A549 (cell line): ENCODE measurements at regions not wholly inside any gene's neighbourhood (a gene's known extent, or its start where the extent isn't known, plus 50 kb on each side); places are given as distances from the start of the nearest gene placed in this dataset.

ENCODE experiments used
- ATAC-seq, 2 experiments: fragments of 200-7000 bp in 1 of 2; fragments of >200 bp in 1 of 2; cut with Nextera tagmentation in 1 of 2; cut with Tn5 transposase in 1 of 2; 3 replicates each; pipeline versions ENCODE4 v1.8.0 to v1.9.1; 2018 to 2020; ENCODE audit warnings: mild to moderate bottlenecking in 1 of 2, moderate library complexity in 1 of 2
- CTCF ChIA-PET: fragments of 300-600 bp; sonication (Branson Sonifier 250); formaldehyde crosslinking; extraction: SDS; loops from one replicate; lab custom pipeline; 2021; ENCODE audit warnings: antibody characterized with exemption, inconsistent platforms; lab: Yijun Ruan, JAX
- POLR2A ChIA-PET: fragments of 350-600 bp; formaldehyde crosslinking; extraction: SDS; loops from one replicate; lab custom pipeline; 2021; ENCODE audit warnings: antibody characterized with exemption, inconsistent platforms; lab: Yijun Ruan, JAX
- DNase-seq, 2 experiments: peaks; one replicate each; pipeline versions ENCODE4 v3.0.0 to v3.0.0-alpha.2; 2011 to 2016; ENCODE audit warnings: low read depth in 1 of 2, low spot score in 1 of 2
- FAIRE-seq: peaks from 2 replicates; lab custom pipeline; 2011; peaks lifted over from hg19 to GRCh38; lab: Jason Lieb, UNC
- H3K27ac ChIP-seq, 2 experiments: fragments of >200 bp; sonication (Bioruptor Twin); formaldehyde crosslinking; 3 replicates each; pipeline ENCODE4 v1.5.1; 2016 to 2017
- H3K4me1 ChIP-seq: fragments of >200 bp; sonication (Bioruptor Twin); formaldehyde crosslinking; 3 replicates; pipeline ENCODE4 v1.6.1; 2016
- H3K4me2 ChIP-seq: fragments of >200 bp; sonication (Bioruptor Twin); formaldehyde crosslinking; 3 replicates; pipeline ENCODE4 v1.6.1; 2016
- H3K4me3 ChIP-seq: fragments of >200 bp; sonication (Bioruptor Twin); formaldehyde crosslinking; 3 replicates; pipeline ENCODE4 v1.5.1; 2016
- H3K9me3 ChIP-seq: fragments of >200 bp; sonication (Bioruptor Twin); formaldehyde crosslinking; 3 replicates; pipeline ENCODE4 v1.6.1; 2016
- CBX2 ChIP-seq: fragments of 200-600 bp; sonication (generic); IDR thresholded peaks from 2 replicates; pipeline ENCODE4 v1.6.1; 2016; ENCODE audit warnings: low read depth, mild to moderate bottlenecking, borderline replicate concordance
- EHF ChIP-seq: fragments of 250-450 bp; sonication (Bioruptor Pico); IDR thresholded peaks from 2 replicates; pipeline ENCODE4 v1.5.0; 2020; ENCODE audit warnings: mild to moderate bottlenecking
- ESRRA ChIP-seq: fragments of 150-350 bp; IDR thresholded peaks from 2 replicates; pipeline ENCODE4 v1.6.1; 2014; ENCODE audit warnings: mild to moderate bottlenecking, low read length, borderline replicate concordance
- FOSB ChIP-seq: fragments of 250-450 bp; sonication (Bioruptor Pico); IDR thresholded peaks from 2 replicates; pipeline ENCODE4 v1.5.0; 2020; ENCODE audit warnings: mild to moderate bottlenecking, moderate library complexity
- HOXA7 ChIP-seq: fragments of 250-450 bp; sonication (Bioruptor Pico); IDR thresholded peaks from 2 replicates; pipeline ENCODE4 v1.5.0; 2020; ENCODE audit warnings: mild to moderate bottlenecking, moderate library complexity
- JUN ChIP-seq, 2 experiments: fragments of >200 bp; sonication (Bioruptor Twin); formaldehyde crosslinking; IDR thresholded peaks; 2 replicates in 1 of 2; 3 replicates in 1 of 2; pipeline ENCODE4 v1.6.1; 2016 to 2017
- KDM1A ChIP-seq: fragments of 200-600 bp; sonication (generic); IDR thresholded peaks from 2 replicates; pipeline ENCODE4 v1.6.1; 2016; ENCODE audit warnings: low read depth, mild to moderate bottlenecking
- NPAS2 ChIP-seq: fragments of 250-450 bp; sonication (Bioruptor Pico); IDR thresholded peaks from 2 replicates; pipeline ENCODE4 v1.8.0; 2022; ENCODE audit warnings: mild to moderate bottlenecking, moderate library complexity, borderline replicate concordance
- NR3C1 ChIP-seq: fragments of >200 bp; sonication (Bioruptor Twin); formaldehyde crosslinking; IDR thresholded peaks from 3 replicates; pipeline ENCODE4 v1.6.1; 2017
- PHF8 ChIP-seq: fragments of 200-600 bp; sonication (generic); IDR thresholded peaks from 2 replicates; pipeline ENCODE4 v1.6.1; 2016; ENCODE audit warnings: low read depth, mild to moderate bottlenecking, antibody characterized with exemption, moderate library complexity, borderline replicate concordance
- POLR2AphosphoS2 ChIP-seq: conservative IDR thresholded peaks from 2 replicates; pipeline ENCODE4 v1.6.1; 2012; ENCODE audit warnings: low read length, improper control_type of control experiment, inconsistent platforms
- RAD21 ChIP-seq, 2 experiments: fragments of >200 bp in 1 of 2; sonication (Bioruptor Twin) in 1 of 2; formaldehyde crosslinking in 1 of 2; IDR thresholded peaks in 1 of 2; conservative IDR thresholded peaks in 1 of 2; 2 replicates in 1 of 2; 3 replicates in 1 of 2; pipeline ENCODE4 v1.6.1; 2012 to 2018; ENCODE audit warnings: inconsistent platforms in 1 of 2
- RARB ChIP-seq: fragments of 250-450 bp; sonication (Bioruptor Pico); IDR thresholded peaks from 2 replicates; pipeline ENCODE4 v1.8.0; 2021; ENCODE audit warnings: mild to moderate bottlenecking, moderate library complexity
- SREBF2 ChIP-seq: fragments of 450-650 bp; IDR thresholded peaks from 2 replicates; pipeline ENCODE4 v1.6.1; 2014; ENCODE audit warnings: mild to moderate bottlenecking, moderate library complexity
- TFCP2L1 ChIP-seq: fragments of 250-450 bp; sonication (Bioruptor Pico); IDR thresholded peaks from 2 replicates; pipeline ENCODE4 v1.5.0; 2021; ENCODE audit warnings: mild to moderate bottlenecking
- ZFP36 ChIP-seq: fragments of 450-650 bp; IDR thresholded peaks from 2 replicates; pipeline ENCODE4 v1.6.1; 2014; ENCODE audit warnings: borderline replicate concordance; ENCODE audit not compliant: partially characterized antibody
- ZSCAN20 ChIP-seq: fragments of 250-450 bp; sonication (Bioruptor Pico); IDR thresholded peaks from 2 replicates; pipeline ENCODE4 v1.8.0; 2022; ENCODE audit warnings: mild to moderate bottlenecking, moderate library complexity
- WGBS: methylation state at CpG from one replicate; pipeline ENCODE4 v1.1.6; 2017; ENCODE audit errors: missing lambda C conversion rate; 5-methylcytosine and 5-hydroxymethylcytosine counted together
- TF ChIP-seq, protein P1 (sequence below): fragments of 450-650 bp; IDR thresholded peaks from 2 replicates; pipeline ENCODE4 v1.6.1; 2014; ENCODE audit warnings: antibody characterized with exemption
- TF ChIP-seq, protein P2 (sequence below): fragments of >200 bp; sonication (Bioruptor Twin); formaldehyde crosslinking; IDR thresholded peaks from 2 replicates; pipeline ENCODE4 v1.6.1; 2016
- TF ChIP-seq, protein P3 (sequence below): IDR thresholded peaks from 2 replicates; pipeline ENCODE4 v1.6.1; 2012
- TF ChIP-seq, protein P4 (sequence below): fragments of 150-350 bp; IDR thresholded peaks from 2 replicates; pipeline ENCODE4 v1.6.1; 2014; ENCODE audit warnings: low read depth, mild to moderate bottlenecking, low read length
- TF ChIP-seq, protein P5 (sequence below): IDR thresholded peaks from 2 replicates; pipeline ENCODE4 v1.6.1; 2012; ENCODE audit warnings: low read depth, borderline replicate concordance
- TF ChIP-seq, protein P6 (sequence below): fragments of >200 bp; sonication (Bioruptor Twin); formaldehyde crosslinking; IDR thresholded peaks from 3 replicates; pipeline ENCODE4 v1.6.1; 2016

DNA sequence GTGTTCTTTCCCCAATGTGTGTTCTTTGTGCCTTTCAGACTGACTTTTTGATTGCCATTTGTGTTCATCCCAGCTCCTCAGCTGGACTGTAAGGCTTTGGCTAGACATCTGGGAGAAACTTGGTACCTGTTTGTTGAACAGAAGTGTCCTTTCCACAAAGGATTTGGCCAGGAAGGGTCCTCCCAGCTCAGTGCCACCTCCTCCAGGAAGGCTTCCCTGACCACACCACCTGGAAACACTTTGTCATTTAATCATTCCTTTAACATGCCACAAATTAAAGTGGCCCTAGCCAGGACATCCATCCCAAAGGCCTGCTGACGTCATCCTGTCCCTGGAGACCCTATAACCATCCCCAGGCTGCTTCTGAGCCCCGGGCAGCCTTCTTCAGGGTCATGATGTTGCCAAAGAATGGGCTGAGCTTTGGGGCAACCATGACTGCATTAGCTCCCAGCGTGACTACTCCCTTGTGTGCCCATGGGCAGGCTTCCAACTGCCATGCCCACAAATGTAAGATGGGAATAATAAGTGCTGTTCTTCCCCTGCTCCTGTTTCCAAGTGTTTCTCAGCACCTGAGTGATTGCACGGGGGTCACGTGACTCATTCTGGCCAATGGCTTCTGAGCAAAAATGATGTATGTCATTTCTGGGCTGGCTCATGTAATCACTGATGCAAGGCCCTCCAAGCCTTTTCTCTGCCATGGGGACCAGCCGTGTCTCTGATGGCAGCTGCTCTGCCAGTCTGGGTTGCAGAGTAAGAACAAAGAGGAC lies 112.5 kb upstream of the SMAD3 start:
- ChIA-PET CTCF (interaction anchor here (1.0 to 9.2 kb wide), 5 partner anchors 13 to 352 kb away, joined by 3 to 115 read pairs (median 4); no protein-coding TSS in a partner anchor), POLR2A (no interaction called here)
- Histone ChIP-seq H3K4me3 (no peak overlapping the region), H3K27ac (peak overlapping the region in 1 of 2 experiments; percentile 47; a peak in 3 of 6 replicates), H3K4me2 (no peak overlapping the region), H3K9me3 (no peaks in the 10 kb centered on the region), H3K4me1 (peaks cover 26% of the 10 kb centered on the region)
- DNase-seq (no peak), ATAC-seq (no peak), FAIRE-seq (no peak)
- 81% methylated on average over 6 of the region's 6 CpGs for WGBS
- TF ChIP-seq, protein P1, sequence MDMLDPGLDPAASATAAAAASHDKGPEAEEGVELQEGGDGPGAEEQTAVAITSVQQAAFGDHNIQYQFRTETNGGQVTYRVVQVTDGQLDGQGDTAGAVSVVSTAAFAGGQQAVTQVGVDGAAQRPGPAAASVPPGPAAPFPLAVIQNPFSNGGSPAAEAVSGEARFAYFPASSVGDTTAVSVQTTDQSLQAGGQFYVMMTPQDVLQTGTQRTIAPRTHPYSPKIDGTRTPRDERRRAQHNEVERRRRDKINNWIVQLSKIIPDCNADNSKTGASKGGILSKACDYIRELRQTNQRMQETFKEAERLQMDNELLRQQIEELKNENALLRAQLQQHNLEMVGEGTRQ, result peak; percentile 64
- TF ChIP-seq FOSB (CRISPR knock-in tag), result no peak
- peak; percentile 85 for TF ChIP-seq ZFP36

DNA sequence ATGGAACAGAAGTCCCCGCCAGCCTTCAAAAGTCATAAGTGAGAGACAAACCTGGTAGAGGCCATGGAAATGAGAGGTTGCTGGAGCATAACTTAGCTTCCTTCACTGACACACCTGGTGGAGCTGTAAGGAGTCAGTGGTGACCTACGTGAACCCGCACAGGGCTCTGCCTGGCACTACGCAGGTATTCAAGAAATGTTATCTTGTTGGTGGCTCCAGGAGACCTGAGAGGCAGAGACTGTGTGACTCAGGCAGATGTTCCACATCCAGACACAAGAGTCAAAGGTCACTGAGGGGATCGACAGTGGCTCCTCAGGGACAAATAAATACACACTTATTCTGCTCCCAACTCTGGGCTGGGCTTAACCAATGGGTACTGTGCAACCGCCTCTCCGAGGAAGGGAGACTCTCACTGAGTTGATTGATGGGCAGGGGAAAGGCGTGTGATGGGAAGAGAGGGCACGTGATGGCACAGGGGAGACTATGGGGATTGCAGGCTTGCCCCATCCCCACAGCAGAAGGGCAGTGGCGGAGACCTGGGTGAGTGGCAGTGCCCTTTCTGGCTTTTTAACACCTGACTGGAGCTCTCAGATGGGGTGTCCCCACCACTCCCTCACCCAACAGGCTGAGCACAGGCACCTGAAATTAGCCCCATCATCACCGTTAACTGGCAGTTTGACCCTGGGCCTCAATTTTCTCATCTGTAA lies 111.7 kb upstream of the SMAD3 start:
- ChIA-PET POLR2A (no interaction called here), CTCF (interaction anchor here (1.0 to 3.5 kb wide), 4 partner anchors 12 to 350 kb away, joined by 3 to 19 read pairs (median 4); no protein-coding TSS in a partner anchor)
- Histone ChIP-seq H3K4me2 (no peak overlapping the region), H3K9me3 (no peaks in the 10 kb centered on the region), H3K4me3 (no peak overlapping the region), H3K27ac (peak overlapping the region in 1 of 2 experiments; percentile 47; a peak in 3 of 6 replicates), H3K4me1 (peaks cover 19% of the 10 kb centered on the region)
- WGBS, result 88% methylated on average over 11 of the region's 11 CpGs
- TF ChIP-seq JUN (IDR thresholded peaks at IDR 0.05), result no peak
- TF ChIP-seq, protein P2, sequence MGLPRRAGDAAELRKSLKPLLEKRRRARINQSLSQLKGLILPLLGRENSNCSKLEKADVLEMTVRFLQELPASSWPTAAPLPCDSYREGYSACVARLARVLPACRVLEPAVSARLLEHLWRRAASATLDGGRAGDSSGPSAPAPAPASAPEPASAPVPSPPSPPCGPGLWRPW, result no peak
- no peak for TF ChIP-seq PHF8
- TF ChIP-seq RAD21 (conservative IDR thresholded peaks at IDR 0.05 in 1 of 2, IDR thresholded peaks at IDR 0.05 in 1 of 2), result no peak
- TF ChIP-seq, protein P3, sequence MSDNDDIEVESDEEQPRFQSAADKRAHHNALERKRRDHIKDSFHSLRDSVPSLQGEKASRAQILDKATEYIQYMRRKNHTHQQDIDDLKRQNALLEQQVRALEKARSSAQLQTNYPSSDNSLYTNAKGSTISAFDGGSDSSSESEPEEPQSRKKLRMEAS, result no peak
- no peak for TF ChIP-seq ESRRA
- no peak for TF ChIP-seq NPAS2 (CRISPR knock-in tag)
- TF ChIP-seq HOXA7 (CRISPR knock-in tag), result no peak
- no peak for TF ChIP-seq POLR2AphosphoS2
- no peak for TF ChIP-seq RARB (CRISPR knock-in tag)
- no peak for TF ChIP-seq ZSCAN20 (CRISPR knock-in tag)
- TF ChIP-seq, protein P4, sequence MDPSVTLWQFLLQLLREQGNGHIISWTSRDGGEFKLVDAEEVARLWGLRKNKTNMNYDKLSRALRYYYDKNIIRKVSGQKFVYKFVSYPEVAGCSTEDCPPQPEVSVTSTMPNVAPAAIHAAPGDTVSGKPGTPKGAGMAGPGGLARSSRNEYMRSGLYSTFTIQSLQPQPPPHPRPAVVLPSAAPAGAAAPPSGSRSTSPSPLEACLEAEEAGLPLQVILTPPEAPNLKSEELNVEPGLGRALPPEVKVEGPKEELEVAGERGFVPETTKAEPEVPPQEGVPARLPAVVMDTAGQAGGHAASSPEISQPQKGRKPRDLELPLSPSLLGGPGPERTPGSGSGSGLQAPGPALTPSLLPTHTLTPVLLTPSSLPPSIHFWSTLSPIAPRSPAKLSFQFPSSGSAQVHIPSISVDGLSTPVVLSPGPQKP, result no peak
- no peak for TF ChIP-seq KDM1A
- no peak for TF ChIP-seq TFCP2L1 (CRISPR knock-in tag)
- TF ChIP-seq SREBF2, result no peak
- TF ChIP-seq NR3C1, result no peak
- TF ChIP-seq, protein P5, sequence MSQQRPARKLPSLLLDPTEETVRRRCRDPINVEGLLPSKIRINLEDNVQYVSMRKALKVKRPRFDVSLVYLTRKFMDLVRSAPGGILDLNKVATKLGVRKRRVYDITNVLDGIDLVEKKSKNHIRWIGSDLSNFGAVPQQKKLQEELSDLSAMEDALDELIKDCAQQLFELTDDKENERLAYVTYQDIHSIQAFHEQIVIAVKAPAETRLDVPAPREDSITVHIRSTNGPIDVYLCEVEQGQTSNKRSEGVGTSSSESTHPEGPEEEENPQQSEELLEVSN, result no peak
- TF ChIP-seq, protein P6, sequence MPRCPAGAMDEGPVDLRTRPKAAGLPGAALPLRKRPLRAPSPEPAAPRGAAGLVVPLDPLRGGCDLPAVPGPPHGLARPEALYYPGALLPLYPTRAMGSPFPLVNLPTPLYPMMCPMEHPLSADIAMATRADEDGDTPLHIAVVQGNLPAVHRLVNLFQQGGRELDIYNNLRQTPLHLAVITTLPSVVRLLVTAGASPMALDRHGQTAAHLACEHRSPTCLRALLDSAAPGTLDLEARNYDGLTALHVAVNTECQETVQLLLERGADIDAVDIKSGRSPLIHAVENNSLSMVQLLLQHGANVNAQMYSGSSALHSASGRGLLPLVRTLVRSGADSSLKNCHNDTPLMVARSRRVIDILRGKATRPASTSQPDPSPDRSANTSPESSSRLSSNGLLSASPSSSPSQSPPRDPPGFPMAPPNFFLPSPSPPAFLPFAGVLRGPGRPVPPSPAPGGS, result no peak
- TF ChIP-seq EHF (CRISPR knock-in tag), result no peak
- TF ChIP-seq CBX2, result no peak
- DNase-seq (no peak), FAIRE-seq (no peak), ATAC-seq (no peak; a peak in 1 of 6 replicates)
